HG02943 (cell line): ENCODE measurements at regions not wholly inside any gene's neighbourhood (a gene's known extent, or its start where the extent isn't known, plus 50 kb on each side); places are given as distances from the start of the nearest gene placed in this dataset.
"Not testable (repeated sequence)": the region's sequence is repeated elsewhere in the genome, so short reads cannot be mapped to it uniquely, and the experiment has no call there.

Experiments
- ATAC-seq: cut with Tn5 transposase; IDR thresholded peaks from one replicate; pipeline ENCODE4 v1.9.1; 2021; ENCODE audit warnings: mild to moderate bottlenecking, low read depth, moderate library complexity; ENCODE audit not compliant: unreplicated experiment

DNA sequence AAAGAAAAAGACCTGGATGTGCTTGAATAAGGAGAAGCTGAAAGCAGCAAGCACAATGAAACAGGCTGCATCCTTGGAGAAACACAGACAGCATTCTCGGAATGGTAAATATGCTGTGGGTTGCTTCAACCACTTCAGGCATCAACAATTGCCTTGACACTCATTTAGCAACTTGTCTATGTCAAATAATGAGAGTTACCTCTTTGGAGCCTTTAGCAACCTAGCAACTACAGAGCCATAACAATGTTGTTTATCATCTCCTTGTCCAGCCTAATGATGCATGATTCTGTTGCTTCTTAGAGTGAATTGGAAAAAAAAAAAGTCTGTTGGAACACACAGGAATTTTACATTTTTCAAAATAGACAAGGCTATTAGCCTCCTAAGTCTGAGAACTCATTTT is 410.6 kb downstream of the PIK3C3 start:
- ATAC-seq, result no peak

DNA sequence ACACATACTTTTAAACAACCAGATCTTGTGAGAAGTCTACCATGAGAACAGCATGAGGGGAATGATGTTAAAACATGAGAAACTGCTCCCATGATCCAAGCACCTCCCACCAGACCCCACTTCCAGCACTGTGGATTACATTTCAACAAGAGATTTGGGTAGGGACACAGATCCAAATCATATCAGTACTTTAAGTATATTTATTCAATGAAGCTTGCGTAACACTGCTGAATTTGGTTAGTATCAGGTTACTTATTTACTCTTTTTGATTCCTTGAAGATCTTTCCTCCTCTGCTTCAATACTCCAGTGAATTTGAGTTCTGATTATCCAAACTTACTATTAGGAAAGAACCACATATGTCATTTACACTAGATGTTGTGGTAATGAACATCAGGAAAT is 418.6 kb downstream of the PIK3C3 start:
- no peak for ATAC-seq

DNA sequence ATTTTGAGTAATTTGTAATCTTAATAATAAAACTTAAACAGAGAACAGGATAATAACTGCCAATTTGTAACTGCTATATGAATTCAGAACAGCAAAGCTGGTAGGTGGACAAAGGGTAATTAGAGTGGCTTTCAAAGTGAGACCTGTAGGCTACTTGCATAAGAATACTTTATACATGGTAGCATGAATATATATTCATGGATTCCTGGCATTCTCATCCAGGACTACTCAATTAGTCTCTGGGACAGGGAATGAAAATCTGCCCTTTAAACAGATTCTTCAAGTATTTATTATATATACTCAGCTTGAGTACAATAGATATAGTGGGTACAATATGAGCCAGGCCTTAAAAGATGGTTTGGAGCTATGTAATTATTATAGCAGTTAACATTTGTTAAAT is 419.9 kb downstream of the PIK3C3 start:
- no peak for ATAC-seq

DNA sequence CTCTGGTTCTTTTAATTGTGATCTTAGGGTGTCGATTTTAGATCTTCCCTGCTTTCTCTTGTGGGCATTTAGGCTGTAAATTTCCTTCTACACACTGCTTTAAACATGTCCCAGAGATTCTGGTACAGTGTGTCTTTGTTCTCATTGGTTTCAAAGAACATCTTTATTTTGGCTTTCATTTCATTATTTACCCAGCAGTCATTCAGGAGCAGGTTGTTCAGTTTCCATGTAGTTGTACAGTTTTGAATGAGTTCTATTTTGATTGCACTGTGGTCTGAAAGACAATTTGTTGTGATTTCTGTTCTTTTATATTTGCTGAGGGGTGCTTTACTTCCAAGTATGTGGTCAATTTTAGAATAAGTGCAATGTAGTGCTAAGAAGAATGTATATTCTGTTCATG is 423.8 kb downstream of the PIK3C3 start:
- not testable (repeated sequence) for ATAC-seq

DNA sequence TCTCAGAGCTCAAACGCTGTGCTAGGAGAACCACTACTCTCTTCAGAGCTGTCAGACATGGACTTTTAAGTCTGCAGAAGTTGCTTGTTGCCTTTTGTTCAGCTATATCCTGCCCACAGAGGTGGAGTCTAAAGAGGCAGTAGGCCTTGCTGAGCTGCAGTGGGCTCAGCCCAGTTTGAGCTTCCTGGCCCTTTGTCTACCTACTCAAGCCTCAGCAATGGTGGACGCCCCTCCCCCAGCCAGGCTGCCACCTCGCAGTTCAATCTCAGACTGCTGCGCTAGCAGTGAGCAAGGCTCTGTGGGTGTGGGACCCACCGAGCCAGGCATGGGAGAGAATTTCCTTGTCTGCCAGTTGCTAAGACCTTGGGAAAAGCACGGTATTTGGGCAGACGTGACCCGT is 426.2 kb downstream of the PIK3C3 start:
- not testable (repeated sequence) for ATAC-seq

DNA sequence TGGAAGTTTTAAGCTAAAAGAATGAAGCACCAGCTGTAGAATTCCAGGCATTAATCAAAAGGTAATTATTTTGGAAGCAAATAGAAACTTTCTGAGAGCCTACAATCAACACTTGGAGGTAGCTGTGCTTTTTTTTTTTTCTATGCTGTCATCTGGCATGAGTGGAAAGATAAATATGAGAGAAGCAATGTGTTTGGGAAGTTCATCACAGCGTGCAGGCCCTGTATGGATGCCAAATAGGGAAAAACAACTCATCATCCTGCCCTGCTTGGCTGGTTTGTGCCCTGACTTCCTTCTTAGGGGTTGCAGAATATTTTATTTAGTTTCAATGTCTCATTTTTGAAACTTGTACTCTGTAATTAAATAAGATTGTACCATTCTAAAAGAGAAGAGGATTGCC is 437.4 kb downstream of the PIK3C3 start:
- no peak for ATAC-seq

DNA sequence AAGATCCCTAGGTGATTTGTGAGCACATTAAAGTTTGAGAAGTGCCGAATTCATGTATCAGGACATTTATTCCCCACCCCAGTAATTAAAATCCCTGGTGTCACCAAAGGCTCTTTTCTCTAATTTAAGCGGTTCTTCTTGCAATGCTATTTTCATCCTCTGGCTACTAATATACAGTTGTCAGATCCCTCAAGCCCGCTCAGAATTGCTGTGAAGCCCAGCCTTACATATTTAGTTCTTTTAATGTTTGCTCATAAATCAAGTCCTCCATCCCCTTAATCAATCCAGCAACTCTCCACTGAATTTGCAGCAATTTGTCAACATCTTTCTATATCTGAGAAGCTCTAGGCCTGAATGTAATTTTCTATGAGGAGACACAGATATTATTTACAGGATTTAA is 437.9 kb downstream of the PIK3C3 start:
- no peak for ATAC-seq

DNA sequence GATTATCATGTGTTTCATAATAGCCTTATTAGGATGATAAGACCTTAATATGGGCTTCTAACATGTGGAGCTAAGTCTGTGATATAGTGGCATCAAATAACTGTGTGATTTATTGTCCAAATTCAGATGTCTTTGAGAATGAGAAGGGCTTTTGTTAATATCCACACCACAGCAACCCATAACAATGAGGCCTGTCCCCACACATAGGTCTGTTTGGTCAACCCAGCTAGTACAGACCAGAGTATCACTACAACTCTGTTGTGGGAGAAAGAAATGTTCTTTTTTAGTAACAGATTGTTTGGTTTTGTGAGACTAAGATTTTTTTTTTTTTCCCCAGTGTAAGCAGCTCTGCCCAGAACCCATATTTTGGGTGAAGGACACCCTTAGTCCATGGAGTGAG is 439.2 kb downstream of the PIK3C3 start:
- ATAC-seq, result no peak

DNA sequence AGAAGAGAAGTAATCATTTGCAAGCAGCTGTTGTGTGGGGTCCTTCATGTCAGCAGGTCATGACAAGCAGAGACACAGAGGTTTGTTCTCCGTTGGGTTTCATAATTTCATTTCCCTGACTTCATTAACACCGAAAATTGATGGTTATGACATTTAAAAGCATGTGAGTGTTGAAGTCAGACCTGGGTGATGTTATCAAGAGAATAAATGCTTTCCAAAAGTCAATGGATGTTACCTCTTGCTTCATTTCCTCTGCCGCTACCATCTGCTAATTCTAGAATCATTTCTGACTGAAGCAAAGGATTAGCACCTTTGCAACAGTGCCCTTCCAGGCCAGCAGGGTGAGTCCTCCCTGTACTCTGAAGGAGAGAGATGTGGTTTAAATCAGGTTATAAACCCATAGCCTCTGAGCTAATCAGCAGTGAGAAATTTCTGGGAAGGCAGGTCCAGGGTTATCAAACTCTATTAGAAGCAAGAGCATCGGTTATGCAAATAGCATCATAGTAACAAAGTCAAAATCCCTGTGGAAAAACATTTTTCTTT is 446.2 kb downstream of the PIK3C3 start:
- ATAC-seq, result no peak

DNA sequence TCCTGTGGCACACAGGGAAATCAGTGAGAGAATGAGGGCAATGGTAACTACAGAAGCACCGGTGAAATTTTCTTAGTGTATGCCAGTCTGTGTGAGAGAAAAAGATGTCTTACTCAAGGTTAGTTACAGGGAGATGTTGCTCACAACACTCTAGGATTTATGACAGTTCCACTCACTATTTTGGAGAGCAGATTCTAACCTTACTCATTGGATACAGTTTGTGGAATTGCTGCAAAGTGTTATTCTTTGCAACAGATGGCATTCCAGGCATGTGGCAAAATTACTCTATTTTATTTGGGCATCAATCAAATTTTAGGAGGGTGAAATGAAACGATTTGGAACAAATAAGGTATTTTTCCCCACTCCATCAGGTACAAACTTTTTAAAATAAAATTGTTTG is 449.1 kb downstream of the PIK3C3 start:
- no peak for ATAC-seq

DNA sequence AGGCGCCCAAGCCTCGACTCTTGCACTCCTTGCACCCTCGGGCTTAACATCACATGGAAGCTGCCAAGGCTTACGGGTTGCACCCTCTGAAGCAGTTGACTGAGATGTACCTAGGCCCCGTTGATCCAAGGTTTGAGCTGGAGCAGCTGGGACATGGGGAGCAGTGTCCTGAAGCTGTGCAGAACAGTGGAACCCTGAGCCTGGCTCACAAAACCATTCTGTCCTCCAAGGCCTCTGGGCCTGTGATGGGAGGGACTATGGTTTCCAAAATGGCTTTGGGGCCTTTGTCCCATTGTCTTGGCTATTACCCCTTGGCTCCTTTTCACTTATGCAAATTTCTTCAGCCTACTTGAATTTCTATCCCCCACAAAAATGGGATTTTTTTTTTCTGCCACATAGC is 454.0 kb downstream of the PIK3C3 start:
- ATAC-seq, result no peak

DNA sequence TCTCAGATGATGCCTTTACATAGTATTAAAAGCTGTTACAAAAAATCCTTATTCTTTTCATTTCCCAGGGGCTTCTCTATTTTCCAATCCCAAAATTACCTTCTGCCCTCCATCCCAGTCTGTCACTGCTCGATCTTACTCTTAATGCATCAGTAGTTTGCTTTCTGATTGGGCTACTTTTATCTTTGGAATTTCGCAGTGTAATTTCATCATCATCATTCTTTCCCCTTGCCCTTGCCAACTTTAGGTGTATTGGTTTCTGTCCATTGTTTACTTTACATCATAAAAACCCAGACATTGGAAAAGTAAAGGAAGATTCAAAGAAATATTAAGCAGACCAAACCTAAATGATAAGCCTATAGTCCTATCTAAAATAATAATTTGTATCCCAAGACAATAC is 457.2 kb downstream of the PIK3C3 start:
- no peak for ATAC-seq

DNA sequence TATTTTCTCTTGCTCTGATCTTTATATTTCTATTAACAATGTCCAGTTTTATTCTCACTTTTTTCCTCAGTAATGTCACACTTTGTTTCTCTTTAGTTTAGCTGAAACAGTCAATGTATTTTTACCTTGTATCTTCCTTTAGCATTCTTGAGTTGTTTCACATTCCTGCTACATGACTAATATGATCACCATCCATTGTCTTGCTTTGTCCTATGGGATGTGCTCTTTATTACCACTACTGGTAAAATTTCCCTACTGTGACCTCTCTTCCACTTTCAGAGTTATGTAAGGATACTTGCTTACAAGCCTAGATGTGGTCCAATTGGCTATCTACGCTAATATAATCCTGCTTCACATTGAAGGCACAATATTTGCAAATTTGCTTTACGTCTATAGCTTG is 457.9 kb downstream of the PIK3C3 start:
- no peak for ATAC-seq

DNA sequence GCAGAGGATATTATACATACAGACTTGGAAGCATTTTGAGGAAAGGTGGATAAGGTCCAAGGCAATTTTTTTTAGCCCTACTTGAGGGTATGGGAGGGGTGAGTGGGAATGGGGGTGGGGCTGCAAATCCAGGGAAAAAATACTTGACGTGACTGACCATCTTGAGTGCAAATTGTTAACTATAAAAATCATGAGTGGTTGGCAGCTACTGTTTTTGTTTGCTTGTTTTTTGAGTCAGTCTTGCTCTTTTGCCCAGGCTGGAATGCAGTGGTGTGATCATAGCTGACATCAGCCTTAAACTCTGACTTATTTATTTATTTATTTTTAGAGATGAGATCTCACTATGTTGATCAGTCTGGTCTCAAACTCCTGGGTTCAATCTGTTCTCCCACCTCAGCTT is 458.8 kb downstream of the PIK3C3 start:
- no peak for ATAC-seq

DNA sequence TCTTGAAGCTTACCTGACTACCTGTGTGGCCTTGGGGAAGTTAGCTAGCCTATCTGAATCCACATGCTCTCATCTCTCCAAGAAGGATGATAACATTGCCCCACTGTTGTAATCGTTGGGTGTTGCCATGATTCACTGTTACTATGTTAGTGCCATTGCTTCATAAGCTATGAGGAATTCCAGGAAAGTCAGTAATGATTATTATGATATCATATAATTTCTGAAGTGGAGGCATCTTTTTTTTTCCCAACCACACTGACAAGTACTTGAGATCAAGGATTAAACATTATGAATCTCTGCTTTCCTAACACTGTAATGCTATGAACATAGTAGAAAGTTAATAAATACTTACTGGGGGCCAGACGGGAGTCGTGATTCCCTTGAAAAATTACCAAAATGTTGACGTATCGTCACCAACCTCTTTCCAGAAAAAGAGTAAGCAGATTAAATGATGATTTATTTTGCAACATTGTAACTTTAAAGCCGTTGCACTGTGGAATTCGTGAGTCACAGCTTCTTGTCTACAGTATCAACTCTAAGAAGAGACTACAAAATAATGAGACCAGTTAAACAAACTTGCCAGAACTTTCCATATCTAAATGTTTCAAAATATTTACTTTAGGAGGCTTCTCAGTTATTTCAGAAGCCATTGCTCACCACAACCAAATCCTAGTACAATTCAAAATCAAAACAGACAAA is 459.9 kb downstream of the PIK3C3 start:
- ATAC-seq, result no peak

DNA sequence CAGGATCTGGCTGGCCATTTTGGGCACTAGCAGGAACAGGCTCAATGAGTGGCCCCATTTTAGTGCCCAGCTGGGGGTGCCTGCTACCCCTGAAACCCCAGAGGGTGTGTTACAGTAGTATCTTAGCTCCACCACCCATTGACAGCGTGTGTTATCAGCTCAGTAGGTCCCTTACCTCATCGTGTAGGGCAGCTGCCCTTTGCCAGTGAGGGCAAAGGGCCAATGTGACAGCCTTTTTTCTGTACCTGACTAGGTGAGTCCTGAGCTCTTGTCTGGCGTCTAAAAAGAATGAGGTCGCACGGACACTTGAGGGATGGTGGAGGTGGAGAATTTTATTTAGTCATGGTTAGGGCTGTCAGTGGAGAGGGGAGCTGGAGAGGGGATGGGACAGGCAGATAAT is 462.2 kb downstream of the PIK3C3 start:
- no peak for ATAC-seq

DNA sequence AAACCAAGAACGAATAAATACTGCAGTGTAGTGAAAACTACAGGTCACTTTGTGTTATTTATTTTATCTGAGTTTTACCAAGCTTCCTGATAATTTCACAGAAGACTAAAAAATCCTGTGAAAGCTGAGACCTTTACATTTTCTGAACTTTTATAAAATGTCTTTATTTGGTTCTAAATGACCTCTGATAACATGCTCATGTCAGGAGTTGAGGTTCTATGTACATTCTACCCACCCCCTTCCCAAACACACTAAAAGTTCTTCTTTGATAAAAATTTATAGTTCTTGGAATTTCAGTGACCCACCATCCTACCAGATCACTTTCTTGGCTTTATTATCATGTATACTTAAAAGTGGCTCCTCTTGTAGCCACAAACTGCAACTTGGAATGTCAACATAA is 463.1 kb downstream of the PIK3C3 start:
- no peak for ATAC-seq

DNA sequence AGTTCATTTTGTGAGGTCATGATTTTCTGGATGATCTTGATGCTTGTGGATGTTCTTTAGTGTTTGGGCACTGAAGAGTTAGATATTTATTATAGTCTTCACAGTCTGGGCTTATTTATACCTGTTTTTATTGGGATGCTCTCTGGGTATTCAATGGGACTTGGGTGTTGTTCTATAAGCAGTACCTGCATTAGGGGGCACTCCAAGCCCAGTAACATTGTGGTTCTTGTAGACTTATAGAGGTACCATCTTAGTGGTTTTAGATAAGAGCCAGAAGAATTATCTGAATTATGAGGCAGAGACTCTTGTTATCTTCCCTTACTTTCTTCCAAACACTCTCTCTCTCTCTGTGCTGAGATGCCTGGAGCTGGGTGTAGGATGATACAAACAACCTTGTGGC is 470.0 kb downstream of the PIK3C3 start:
- no peak for ATAC-seq

DNA sequence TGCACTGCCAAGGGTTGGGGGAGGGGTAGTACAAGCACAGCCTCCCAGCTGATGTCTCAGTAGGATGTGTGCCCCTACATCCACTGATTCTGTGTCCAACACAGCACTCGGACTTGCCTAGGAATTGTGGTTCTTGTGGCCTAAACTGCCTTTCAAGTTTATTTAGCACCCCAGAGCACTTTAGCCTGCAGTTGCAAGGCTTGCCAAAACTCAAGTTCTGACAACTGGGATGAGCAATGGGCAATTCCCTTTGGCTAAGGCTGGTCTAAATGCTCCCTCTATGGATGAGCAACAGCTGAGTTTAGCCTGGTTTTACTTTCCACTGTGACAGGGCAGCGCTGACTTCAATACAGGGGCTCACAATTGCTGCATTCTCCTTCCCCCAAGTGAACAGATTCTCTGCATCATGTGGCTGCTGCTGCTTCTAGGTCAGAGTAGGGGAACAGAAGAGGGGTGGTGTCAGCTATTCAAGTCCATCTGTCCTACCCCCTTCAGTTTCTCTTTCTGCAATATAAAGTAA is 471.5 kb downstream of the PIK3C3 start:
- ATAC-seq, result no peak

DNA sequence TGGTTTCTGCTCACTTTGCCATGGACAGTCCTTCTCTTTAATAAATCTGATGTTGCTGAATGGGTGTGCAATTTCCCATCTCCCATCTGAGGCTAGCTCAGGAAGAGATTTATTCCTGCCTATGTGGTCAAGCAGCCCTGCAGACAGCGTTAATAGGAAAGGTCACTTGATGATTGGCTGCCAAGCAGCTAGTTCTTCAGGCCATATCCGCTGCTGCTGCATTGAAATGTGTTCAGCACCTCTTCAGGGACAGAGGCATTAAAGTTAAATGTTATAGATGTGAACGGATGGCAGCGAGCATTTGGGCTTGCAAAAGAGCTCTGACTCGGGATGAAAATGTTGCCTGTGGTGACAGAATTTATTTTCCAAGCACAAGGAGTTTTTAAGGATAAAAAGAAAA is 474.2 kb downstream of the PIK3C3 start:
- ATAC-seq, result no peak

DNA sequence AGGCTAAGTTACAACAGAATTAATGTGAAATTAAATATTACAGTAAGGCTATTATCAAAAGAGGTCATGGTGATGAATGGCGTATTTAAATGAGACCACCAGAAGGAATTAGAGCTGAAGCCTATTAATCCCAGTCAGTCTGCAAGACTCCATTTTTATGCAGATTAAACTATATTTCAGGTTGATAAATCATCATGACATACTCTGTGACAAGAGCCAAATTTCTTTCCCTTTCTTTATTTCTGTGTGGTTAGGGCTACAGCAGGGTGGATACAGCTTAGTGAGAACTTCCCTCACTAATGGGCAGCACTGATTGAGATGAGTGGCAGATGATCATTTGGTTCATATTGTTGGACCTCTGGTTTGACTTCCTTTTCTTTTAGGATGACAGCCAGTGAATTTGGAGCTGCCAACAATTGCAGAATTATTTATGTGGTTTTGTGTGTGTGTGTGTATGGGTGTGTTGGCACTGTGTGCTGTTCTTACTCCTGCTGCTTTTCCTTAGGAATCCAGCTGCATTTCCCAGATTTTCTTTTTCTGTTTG is 481.3 kb downstream of the PIK3C3 start:
- ATAC-seq, result no peak

DNA sequence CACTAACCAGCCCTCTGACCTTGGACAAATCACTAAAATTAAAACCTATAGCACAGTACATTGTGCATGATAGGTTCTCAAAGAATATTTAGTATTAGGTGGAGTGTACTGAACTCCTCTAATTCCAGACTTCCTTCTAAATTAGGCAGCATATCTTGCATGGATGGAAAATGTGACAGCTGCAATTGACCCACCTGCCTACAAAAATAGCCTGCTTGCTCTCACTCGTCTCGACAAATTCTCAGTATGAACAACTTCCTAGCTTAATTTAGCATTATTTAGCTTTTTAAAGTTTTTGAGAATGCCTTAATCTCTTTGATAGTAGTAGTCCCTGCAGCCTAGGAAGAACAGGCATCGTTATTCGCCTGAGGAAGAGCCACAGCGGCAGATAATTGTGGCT is 482.0 kb downstream of the PIK3C3 start:
- ATAC-seq, result no peak
